HepG2 (cell line): ENCODE measurements at regions not wholly inside any gene's neighbourhood (a gene's known extent, or its start where the extent isn't known, plus 50 kb on each side); places are given as distances from the start of the nearest gene placed in this dataset.

ENCODE experiments used
- ATAC-seq: fragments of 200-7000 bp; cut with Tn5 transposase; 3 replicates; pipeline ENCODE4 v1.9.1; 2020; ENCODE audit warnings: mild to moderate bottlenecking, moderate library complexity
- BruUV-seq: library from RNA; stranded (reverse); fragments of 400-500 nt; replicated peaks from 2 replicates; lab custom pipeline; 2021; lab: Mats Ljungman, UMichigan
- CTCF ChIA-PET: fragments of 300-600 bp; formaldehyde crosslinking; extraction: SDS; loops from one replicate; lab custom pipeline; 2021; ENCODE audit warnings: low total read pairs, inconsistent platforms, low intra/inter-chr PET ratio; lab: Yijun Ruan, JAX
- POLR2A ChIA-PET: fragments of 350-600 bp; sonication (Branson Sonifier 250); formaldehyde crosslinking; loops from one replicate; lab custom pipeline; 2020; ENCODE audit warnings: antibody characterized with exemption, inconsistent platforms; lab: Yijun Ruan, JAX
- DNase-seq: peaks from one replicate; pipeline ENCODE4 v3.0.0-alpha.2; 2015; ENCODE audit warnings: low spot score
- FAIRE-seq: peaks from 3 replicates; lab custom pipeline; 2011; peaks lifted over from hg19 to GRCh38; lab: Jason Lieb, UNC
- H2AFZ ChIP-seq: one replicate; pipeline ENCODE4 v1.6.1; 2011; ENCODE audit warnings: low read length, inconsistent platforms
- H3K27ac ChIP-seq: fragments of 300-600 bp; 3 replicates; pipeline ENCODE4 v1.8.0; 2011; ENCODE audit warnings: mixed run types, mild to moderate bottlenecking, mixed read lengths, low read length, inconsistent platforms; ENCODE audit not compliant: insufficient read depth; ENCODE audit errors: extremely low read length
- H3K27me3 ChIP-seq, 2 experiments: fragments of 200-600 bp in 1 of 2; 2 replicates in 1 of 2; 3 replicates in 1 of 2; pipeline versions ENCODE4 v1.6.0 to v1.8.0; 2011; ENCODE audit warnings: low read length in 2 of 2, mild to moderate bottlenecking in 2 of 2, moderate library complexity in 2 of 2, inconsistent platforms in 1 of 2; ENCODE audit not compliant: insufficient read depth in 2 of 2, control insufficient read depth in 1 of 2
- H3K36me3 ChIP-seq, 2 experiments: fragments of 200-600 bp in 1 of 2; replicated peaks in 1 of 2; 2 replicates in 1 of 2; 3 replicates in 1 of 2; pipeline versions ENCODE4 v1.5.1 to v1.8.0; 2011; ENCODE audit warnings: low read length in 2 of 2, inconsistent platforms in 1 of 2; ENCODE audit not compliant: insufficient read depth in 2 of 2, control insufficient read depth in 1 of 2
- H3K4me1 ChIP-seq: 2 replicates; pipeline ENCODE4 v1.5.1; 2012; ENCODE audit warnings: low read length, inconsistent platforms; ENCODE audit not compliant: insufficient read depth
- H3K4me2 ChIP-seq: 2 replicates; pipeline ENCODE4 v1.6.0; 2011; ENCODE audit warnings: low read depth, low read length, inconsistent platforms
- H3K4me3 ChIP-seq, 3 experiments: fragments of 200-600 bp in 1 of 3; sonication (generic), shearing (Covaris generic) in 1 of 3; replicated peaks in 1 of 3; 2 replicates each; pipeline ENCODE4 v1.5.1; 2011 to 2016; ENCODE audit warnings: low read length in 3 of 3, inconsistent platforms in 2 of 3, low read depth in 2 of 3, mild to moderate bottlenecking in 2 of 3, control low read depth in 1 of 3, mixed read lengths in 1 of 3; ENCODE audit not compliant: insufficient read depth in 1 of 3
- H3K79me2 ChIP-seq: one replicate; pipeline ENCODE4 v1.6.1; 2011; ENCODE audit warnings: low read length, inconsistent platforms; ENCODE audit not compliant: insufficient read depth
- H3K9ac ChIP-seq: 2 replicates; pipeline ENCODE4 v1.6.0; 2011; ENCODE audit warnings: mild to moderate bottlenecking, low read depth, low read length, inconsistent platforms; ENCODE audit not compliant: insufficient read depth
- H3K9me3 ChIP-seq: 2 replicates; pipeline ENCODE4 v1.5.1; 2012; ENCODE audit warnings: mild to moderate bottlenecking, low read length
- H4K20me1 ChIP-seq: 2 replicates; pipeline ENCODE4 v1.6.0; 2011; ENCODE audit warnings: inconsistent platforms, mild to moderate bottlenecking, low read length, moderate library complexity; ENCODE audit not compliant: insufficient read depth
- CEBPB ChIP-seq: IDR thresholded peaks from 2 replicates; pipeline ENCODE4 v1.6.1; 2011; ENCODE audit warnings: low read depth, low read length, improper control_type of control experiment, borderline replicate concordance
- PCBP2 ChIP-seq: fragments of 200-400 bp; formaldehyde crosslinking; optimal IDR thresholded peaks from 2 replicates; pipeline ENCODE3; 2018; ENCODE audit warnings: low read length, low read depth; ENCODE audit not compliant: poor library complexity, severe bottlenecking
- REST ChIP-seq, 2 experiments: IDR thresholded peaks; 2 replicates each; pipeline ENCODE4 v1.6.1; 2011 to 2012; ENCODE audit warnings: low read length in 2 of 2, borderline replicate concordance in 1 of 2, low read depth in 1 of 2, mild to moderate bottlenecking in 1 of 2, moderate library complexity in 1 of 2
- SIN3A ChIP-seq: IDR thresholded peaks from 2 replicates; pipeline ENCODE4 v1.6.1; 2011; ENCODE audit warnings: low read depth, mild to moderate bottlenecking, control low read depth, low read length, borderline replicate concordance
- WGBS: methylation state at CpG from one replicate; pipeline ENCODE4 v1.1.6; 2017; ENCODE audit warnings: low lambda C conversion rate; 5-methylcytosine and 5-hydroxymethylcytosine counted together
- in situ Hi-C: cut with HindIII; loops from 2 replicates; pipeline ENCODE4 v1.10.0; 2017; ENCODE audit warnings: low pct_unique_long_range_greater_than_20kb; ENCODE audit not compliant: extremely low pct_ligation_motif_present
- intact Hi-C: fragments of 100-400 bp; cut with micrococcal nuclease; formaldehyde crosslinking; loops from one replicate; pipeline ENCODE4 v1.10.0; 2022; ENCODE audit not compliant: unreplicated experiment
- TF ChIP-seq, protein P1 (sequence below): sonication (generic); formaldehyde crosslinking; IDR thresholded peaks from 2 replicates; pipeline ENCODE4 v1.5.0; 2020; ENCODE audit warnings: missing genetic modification reagents

DNA sequence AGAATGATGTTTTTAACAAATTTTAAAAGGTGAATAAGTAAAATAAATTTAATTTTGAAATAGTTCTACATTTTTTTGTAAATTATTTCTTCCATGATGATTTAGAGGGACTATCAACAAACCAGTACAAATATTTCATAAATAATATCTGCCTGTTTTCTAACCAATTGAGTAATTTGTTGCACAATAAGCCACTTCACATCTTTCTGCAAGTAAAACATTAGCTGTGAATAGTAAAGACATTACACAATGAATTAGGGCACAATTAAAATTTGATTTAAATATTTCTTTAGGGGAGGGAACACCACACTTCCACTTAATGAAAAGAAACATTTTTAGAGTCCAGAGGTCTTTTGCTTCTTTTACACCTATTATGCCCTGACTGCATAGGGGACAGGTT is 118.4 kb upstream of the PTPRK start:
- no peaks in the 10 kb centered on the region for H3K4me1 ChIP-seq
- BruUV-seq: no TSS peak
- H3K27me3 ChIP-seq: no peaks in the 10 kb centered on the region
- no peaks in the 10 kb centered on the region for H3K36me3 ChIP-seq
- intact Hi-C loops: no loop called here
- DNase-seq (no peak), FAIRE-seq (no peak), ATAC-seq (no peak)
- H3K9me3 ChIP-seq: no peaks in the 10 kb centered on the region
- ChIA-PET POLR2A (no interaction called here), CTCF (no interaction called here)
- H3K9ac ChIP-seq: no peak overlapping the region
- no peak overlapping the region for H3K4me2 ChIP-seq
- H3K79me2 ChIP-seq: no peaks in the 10 kb centered on the region
- TF ChIP-seq, protein P1, sequence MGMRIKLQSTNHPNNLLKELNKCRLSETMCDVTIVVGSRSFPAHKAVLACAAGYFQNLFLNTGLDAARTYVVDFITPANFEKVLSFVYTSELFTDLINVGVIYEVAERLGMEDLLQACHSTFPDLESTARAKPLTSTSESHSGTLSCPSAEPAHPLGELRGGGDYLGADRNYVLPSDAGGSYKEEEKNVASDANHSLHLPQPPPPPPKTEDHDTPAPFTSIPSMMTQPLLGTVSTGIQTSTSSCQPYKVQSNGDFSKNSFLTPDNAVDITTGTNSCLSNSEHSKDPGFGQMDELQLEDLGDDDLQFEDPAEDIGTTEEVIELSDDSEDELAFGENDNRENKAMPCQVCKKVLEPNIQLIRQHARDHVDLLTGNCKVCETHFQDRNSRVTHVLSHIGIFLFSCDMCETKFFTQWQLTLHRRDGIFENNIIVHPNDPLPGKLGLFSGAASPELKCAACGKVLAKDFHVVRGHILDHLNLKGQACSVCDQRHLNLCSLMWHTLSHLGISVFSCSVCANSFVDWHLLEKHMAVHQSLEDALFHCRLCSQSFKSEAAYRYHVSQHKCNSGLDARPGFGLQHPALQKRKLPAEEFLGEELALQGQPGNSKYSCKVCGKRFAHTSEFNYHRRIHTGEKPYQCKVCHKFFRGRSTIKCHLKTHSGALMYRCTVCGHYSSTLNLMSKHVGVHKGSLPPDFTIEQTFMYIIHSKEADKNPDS: no peak
- TF ChIP-seq SIN3A (no peak), CEBPB (peak; percentile 69), PCBP2 (no peak)
- H3K27ac ChIP-seq: no peak overlapping the region
- no peak overlapping the region for H3K4me3 ChIP-seq
- in situ Hi-C loops: no loop called here
- H2AFZ ChIP-seq: no peak overlapping the region
- no peaks in the 10 kb centered on the region; the same call in 1 of the 2 replicates for H4K20me1 ChIP-seq

DNA sequence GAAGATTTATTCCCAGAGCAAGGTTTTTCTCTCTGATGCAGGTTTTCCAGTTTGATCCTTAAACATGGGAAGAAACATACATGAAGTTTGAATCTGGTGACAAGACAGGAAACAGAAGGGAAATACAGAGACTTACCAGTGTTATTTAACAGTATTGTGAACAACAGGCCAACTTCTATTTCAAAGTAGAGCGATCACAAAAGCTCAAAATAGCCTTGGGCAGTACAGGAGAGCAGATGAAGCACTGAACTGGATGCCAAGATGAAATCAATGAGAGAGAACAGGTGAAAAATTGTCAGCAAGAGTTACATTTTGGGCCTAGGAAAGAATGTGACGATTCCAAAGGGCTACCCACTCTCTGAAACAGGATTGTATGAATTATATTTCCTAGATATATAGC is 114.8 kb upstream of the PTPRK start:
- in situ Hi-C loops: no loop called here
- no peak for DNase-seq
- CTCF ChIA-PET: no interaction called here

More for the DNA sequence above, 114.8 kb upstream of the PTPRK start:
- H3K79me2 ChIP-seq: no peaks in the 10 kb centered on the region
- intact Hi-C loops: no loop called here
- no peak overlapping the region for H3K4me2 ChIP-seq
- H4K20me1 ChIP-seq: no peaks in the 10 kb centered on the region; the same call in 1 of the 2 replicates
- H3K4me3 ChIP-seq: no peak overlapping the region
- H2AFZ ChIP-seq: no peak overlapping the region
- no peaks in the 10 kb centered on the region for H3K36me3 ChIP-seq
- TF ChIP-seq REST (IDR thresholded peaks at IDR 0.05; ENCODE audit: borderline replicate concordance in 1 of 2, low read depth in 1 of 2, low read length in 2 of 2): no peak
- TF ChIP-seq, all 625 proteins: peak for 0
- ATAC-seq (no peak), FAIRE-seq (no peak)
- H3K27me3 ChIP-seq: no peaks in the 10 kb centered on the region
- WGBS: 3% methylated on average over 2 of the region's 2 CpGs
- no peak overlapping the region for H3K9ac ChIP-seq
- BruUV-seq: no TSS peak
- H3K27ac ChIP-seq: no peak overlapping the region
- POLR2A ChIA-PET: no interaction called here
- no peaks in the 10 kb centered on the region for H3K4me1 ChIP-seq
- no peaks in the 10 kb centered on the region for H3K9me3 ChIP-seq
